ENCODE measurements at regions not wholly inside any gene's neighbourhood (a gene's known extent, or its start where the extent isn't known, plus 50 kb on each side); places are given as distances from the start of the nearest gene placed in this dataset.

DNA sequence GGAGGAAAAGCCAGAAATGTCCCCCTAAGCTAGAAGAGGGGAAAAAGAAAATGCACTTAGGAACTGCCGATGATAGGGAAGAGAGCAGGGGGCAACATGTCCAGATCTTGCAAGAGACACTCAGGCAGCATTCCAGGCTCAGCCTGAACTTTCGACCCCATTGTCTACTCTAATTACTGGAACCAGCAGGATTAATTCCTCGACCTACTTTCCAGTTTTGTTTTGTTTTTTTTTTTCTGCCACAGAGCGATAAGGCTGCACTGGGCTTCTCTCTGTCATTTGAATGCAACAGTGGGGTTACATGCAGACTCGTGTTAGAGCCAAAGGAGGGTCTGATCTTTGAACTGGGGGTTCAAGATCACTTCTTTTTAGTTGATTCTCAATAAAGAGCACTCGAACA, 68.7 kb upstream of the MED13L start:
- no peak for DNase-seq (ENCODE audit: low spot score)
- Mint-ChIP-seq H3K27ac (ENCODE audit: unreplicated experiment) (no peak overlapping the region), H3K4me3 (ENCODE audit: unreplicated experiment) (no peak overlapping the region), H3K27me3 (ENCODE audit: unreplicated experiment) (peaks cover 6% of the 10 kb centered on the region), H3K9me3 (ENCODE audit: unreplicated experiment) (no peaks in the 10 kb centered on the region), H3K4me1 (ENCODE audit: unreplicated experiment) (peaks cover 3% of the 10 kb centered on the region), H3K36me3 (ENCODE audit: low read depth, unreplicated experiment) (no peaks in the 10 kb centered on the region)
- TF ChIP-seq, protein P1, sequence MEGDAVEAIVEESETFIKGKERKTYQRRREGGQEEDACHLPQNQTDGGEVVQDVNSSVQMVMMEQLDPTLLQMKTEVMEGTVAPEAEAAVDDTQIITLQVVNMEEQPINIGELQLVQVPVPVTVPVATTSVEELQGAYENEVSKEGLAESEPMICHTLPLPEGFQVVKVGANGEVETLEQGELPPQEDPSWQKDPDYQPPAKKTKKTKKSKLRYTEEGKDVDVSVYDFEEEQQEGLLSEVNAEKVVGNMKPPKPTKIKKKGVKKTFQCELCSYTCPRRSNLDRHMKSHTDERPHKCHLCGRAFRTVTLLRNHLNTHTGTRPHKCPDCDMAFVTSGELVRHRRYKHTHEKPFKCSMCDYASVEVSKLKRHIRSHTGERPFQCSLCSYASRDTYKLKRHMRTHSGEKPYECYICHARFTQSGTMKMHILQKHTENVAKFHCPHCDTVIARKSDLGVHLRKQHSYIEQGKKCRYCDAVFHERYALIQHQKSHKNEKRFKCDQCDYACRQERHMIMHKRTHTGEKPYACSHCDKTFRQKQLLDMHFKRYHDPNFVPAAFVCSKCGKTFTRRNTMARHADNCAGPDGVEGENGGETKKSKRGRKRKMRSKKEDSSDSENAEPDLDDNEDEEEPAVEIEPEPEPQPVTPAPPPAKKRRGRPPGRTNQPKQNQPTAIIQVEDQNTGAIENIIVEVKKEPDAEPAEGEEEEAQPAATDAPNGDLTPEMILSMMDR (IDR thresholded peaks at IDR 0.05; ENCODE audit: unreplicated experiment): no peak

DNA sequence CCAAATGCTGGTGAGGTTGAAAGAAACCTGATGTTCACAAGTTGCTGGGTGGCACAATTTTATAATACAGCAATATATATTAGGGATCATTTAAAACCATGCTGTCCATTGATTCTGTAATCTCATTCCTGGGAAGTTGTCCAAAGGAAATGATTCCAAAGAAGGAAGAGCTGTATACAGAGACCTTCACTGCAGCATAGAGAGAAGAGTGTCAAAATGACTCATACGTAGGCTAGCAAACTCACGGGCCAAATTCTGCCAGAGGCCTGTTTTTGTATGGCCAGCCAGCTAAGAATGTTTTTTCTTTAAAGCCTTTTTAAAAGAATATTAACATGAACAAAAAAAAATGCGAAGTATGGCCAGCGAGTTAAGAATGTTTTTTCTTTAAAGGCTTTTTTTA, 69.2 kb upstream of the MED13L start:
- Mint-ChIP-seq H3K27ac (ENCODE audit: unreplicated experiment) (no peak overlapping the region), H3K4me1 (ENCODE audit: unreplicated experiment) (peaks cover 3% of the 10 kb centered on the region), H3K36me3 (ENCODE audit: low read depth, unreplicated experiment) (no peaks in the 10 kb centered on the region), H3K9me3 (ENCODE audit: unreplicated experiment) (no peaks in the 10 kb centered on the region), H3K4me3 (ENCODE audit: unreplicated experiment) (no peak overlapping the region), H3K27me3 (ENCODE audit: unreplicated experiment) (peaks cover 6% of the 10 kb centered on the region)
- no peak for DNase-seq (ENCODE audit: low spot score)
- TF ChIP-seq, protein P1 (IDR thresholded peaks at IDR 0.05; ENCODE audit: unreplicated experiment): no peak

DNA sequence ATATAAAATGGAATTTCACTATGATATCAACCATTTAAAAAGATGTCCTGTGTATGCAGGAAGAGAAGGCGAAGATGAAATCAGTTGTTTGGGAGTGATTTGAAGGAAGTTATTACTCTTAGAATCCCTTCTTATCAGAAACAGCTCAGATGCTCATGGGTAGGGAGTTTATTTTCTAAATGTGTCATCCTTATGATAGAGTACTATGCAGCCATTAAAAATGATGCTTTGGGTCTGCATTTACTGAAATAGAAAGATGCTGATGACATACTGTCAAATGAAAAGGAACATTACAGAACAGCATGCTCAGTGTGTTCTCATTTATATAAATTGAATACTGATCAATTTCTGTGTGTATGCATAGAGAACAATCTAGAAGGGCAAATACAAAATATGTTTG, 69.8 kb upstream of the MED13L start:
- no peaks in the 10 kb centered on the region for H3K36me3 Mint-ChIP-seq (ENCODE audit: low read depth, unreplicated experiment)
- DNase-seq (ENCODE audit: low spot score): no peak
- no peak overlapping the region for H3K4me3 Mint-ChIP-seq (ENCODE audit: unreplicated experiment)
- H3K4me1 Mint-ChIP-seq (ENCODE audit: unreplicated experiment): peaks cover 3% of the 10 kb centered on the region
- H3K9me3 Mint-ChIP-seq (ENCODE audit: unreplicated experiment): no peaks in the 10 kb centered on the region
- TF ChIP-seq, protein P1 (IDR thresholded peaks at IDR 0.05; ENCODE audit: unreplicated experiment): no peak
- peaks cover 6% of the 10 kb centered on the region for H3K27me3 Mint-ChIP-seq (ENCODE audit: unreplicated experiment)
- H3K27ac Mint-ChIP-seq (ENCODE audit: unreplicated experiment): no peak overlapping the region

DNA sequence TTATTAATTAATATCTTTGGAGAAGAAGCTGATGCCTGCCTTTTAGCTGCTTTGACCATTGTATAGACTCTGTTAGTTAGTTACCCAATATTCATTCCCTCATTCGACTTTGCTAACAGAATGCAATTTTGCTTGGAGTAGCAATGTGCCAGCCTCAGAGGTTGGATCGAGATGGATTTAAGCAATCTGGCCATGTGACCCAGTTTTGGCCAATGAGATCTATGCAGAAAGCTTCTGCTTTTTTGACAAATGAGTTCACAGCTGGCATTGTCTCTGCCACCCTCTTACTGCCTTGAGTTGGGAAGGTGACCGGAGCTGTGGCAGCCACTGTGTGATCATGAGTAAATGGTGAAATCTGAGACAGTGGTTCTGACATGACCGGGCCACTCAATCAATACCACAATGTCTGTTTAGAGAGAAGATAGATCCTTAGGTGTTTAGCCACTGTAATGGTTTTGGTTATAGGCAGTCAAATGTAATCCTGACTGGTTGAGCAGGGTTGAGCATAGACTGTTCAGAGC, 74.9 kb upstream of the MED13L start:
- DNase-seq (ENCODE audit: low spot score): no peak
- H3K4me1 Mint-ChIP-seq (ENCODE audit: unreplicated experiment): peaks cover 8% of the 10 kb centered on the region
- no peaks in the 10 kb centered on the region for H3K9me3 Mint-ChIP-seq (ENCODE audit: unreplicated experiment)
- peaks cover 4% of the 10 kb centered on the region for H3K27me3 Mint-ChIP-seq (ENCODE audit: unreplicated experiment)
- H3K27ac Mint-ChIP-seq (ENCODE audit: unreplicated experiment): no peak overlapping the region
- H3K36me3 Mint-ChIP-seq (ENCODE audit: low read depth, unreplicated experiment): no peaks in the 10 kb centered on the region
- TF ChIP-seq, protein P1 (IDR thresholded peaks at IDR 0.05; ENCODE audit: unreplicated experiment): no peak
- no peak overlapping the region for H3K4me3 Mint-ChIP-seq (ENCODE audit: unreplicated experiment)

DNA sequence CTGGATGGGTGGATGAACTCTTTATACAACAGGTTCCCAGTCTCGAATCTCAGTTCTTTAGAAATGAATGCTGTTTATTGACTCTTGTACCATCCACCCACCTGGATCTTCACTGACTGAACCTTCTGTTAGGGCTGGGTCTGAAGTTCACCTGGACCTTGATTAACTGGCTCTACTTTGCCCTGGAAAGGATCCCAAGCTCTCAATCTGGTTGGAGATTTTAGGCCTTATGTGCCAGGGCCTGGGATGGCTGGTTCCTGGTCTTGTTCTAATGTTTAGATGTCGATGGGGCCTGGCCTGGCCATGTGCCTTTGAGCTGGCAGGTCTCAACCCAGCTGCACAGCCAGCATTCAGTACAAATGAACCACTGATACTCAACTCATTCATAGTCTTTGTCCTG, 76.5 kb upstream of the MED13L start:
- Mint-ChIP-seq H3K27ac (ENCODE audit: unreplicated experiment) (no peak overlapping the region), H3K4me1 (ENCODE audit: unreplicated experiment) (peaks cover 11% of the 10 kb centered on the region), H3K36me3 (ENCODE audit: low read depth, unreplicated experiment) (no peaks in the 10 kb centered on the region), H3K9me3 (ENCODE audit: unreplicated experiment) (no peaks in the 10 kb centered on the region), H3K27me3 (ENCODE audit: unreplicated experiment) (peaks cover 4% of the 10 kb centered on the region), H3K4me3 (ENCODE audit: unreplicated experiment) (no peak overlapping the region)
- no peak for DNase-seq (ENCODE audit: low spot score)
- TF ChIP-seq, protein P1 (IDR thresholded peaks at IDR 0.05; ENCODE audit: unreplicated experiment): no peak

All from endothelial cell (in vitro differentiated cells).